ENCODE measurements at regions not wholly inside any gene's neighbourhood (a gene's known extent, or its start where the extent isn't known, plus 50 kb on each side); places are given as distances from the start of the nearest gene placed in this dataset.
"Not testable (repeated sequence)": the region's sequence is repeated elsewhere in the genome, so short reads cannot be mapped to it uniquely, and the experiment has no call there.

DNA sequence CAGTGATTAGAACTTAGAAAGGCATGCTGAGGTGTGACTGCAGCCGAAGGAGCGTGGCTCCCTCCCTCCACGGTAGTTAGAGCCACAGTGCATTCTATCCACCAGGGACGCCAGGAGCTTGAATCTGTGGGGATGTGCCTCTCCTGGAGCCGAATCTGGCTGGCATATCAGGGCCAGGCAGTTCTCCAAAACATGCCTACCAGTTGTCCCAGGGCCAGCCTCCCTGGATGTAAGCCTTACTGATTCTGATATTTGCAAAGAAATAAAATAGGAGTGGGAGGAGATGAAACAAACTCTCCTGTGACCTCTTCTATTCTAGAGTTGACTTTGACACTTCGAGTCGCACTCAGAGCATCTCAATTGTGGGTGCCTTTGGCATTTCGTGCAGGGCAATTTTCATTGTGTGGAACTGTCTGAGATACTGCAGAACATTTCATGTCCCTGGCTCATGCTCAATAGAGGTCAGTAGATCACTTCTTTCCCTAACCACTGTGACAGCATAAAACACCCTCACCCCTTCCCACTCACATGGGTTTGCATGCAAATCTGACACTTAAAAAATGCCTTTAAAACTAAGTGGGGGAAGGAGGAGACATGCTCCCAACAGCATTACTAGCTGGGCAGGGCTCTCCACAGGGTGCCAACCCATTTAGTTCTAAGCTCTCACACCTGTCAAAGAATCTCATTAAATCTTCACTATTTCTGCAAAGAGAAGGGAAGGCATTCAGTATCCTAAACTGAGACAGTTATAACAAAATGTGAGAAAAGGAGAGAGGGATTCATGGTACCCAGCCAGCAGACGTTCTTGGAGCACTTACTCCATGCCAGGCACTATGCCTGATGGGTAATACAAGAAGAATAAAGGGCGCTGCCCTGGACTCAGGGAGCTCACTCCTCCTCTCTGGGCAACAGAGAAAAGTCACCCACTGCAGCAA lies 378.9 kb downstream of the PREX1 start:
- DNase-seq (ENCODE audit: extremely low read depth, low read depth): no peak

DNA sequence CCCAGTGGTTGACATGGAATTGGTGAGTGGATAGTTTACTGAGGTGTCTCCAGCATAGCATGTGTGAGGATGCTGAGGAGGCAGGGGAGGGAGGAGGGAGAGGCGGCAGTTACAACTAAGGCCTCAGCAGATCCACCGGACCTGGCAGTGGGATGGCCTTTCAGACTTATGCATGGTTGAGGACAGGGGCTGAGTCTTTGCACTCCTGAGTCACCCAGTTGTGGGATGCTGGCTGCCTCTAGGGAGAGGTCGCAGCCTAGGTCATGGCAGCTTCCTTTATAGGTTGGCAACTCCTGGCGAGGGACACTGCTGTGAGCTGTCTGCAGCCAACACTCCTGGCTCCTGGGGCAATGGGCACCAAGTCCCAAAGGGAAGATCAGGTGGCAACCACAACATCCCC lies 380.3 kb downstream of the PREX1 start:
- no peak for DNase-seq (ENCODE audit: extremely low read depth, low read depth)

DNA sequence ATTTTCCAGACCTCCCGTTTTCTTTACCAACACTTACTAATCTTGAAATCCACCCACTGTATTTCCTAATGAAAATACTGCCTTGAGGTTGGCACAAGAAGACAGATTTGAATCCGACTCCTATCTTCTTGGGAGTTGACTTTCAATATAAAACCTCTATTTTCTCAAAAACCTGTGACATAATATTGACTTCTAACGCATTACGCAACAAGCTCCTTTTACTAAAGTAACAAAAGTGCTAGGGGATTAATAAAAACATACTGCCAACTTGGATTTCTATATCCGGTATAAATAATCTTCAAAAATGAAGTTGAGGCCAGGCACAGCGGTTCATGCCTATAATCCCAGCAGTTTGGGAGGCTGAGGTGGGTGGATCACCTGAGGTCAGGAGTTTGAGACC lies 382.0 kb downstream of the PREX1 start:
- DNase-seq (ENCODE audit: extremely low read depth, low read depth): no peak

DNA sequence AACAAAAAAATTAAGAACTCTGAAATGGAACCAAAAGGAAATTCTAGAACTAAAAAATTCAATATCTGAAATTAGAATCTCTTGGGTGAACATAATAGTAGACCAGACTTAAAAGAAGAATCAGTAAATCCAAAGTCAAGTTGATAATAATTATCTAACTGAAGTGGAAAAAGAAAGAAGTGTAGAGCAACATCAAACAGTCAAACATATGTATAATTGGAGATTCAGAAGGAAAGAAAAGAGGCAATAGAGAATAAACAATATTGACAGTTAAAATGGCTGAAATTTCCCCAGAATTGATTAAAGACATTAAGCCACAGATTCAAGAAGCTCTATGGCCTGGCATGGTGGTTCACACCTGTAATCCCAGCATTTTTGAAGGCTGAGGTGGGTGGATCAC lies 383.6 kb downstream of the PREX1 start:
- no peak for DNase-seq (ENCODE audit: extremely low read depth, low read depth)

DNA sequence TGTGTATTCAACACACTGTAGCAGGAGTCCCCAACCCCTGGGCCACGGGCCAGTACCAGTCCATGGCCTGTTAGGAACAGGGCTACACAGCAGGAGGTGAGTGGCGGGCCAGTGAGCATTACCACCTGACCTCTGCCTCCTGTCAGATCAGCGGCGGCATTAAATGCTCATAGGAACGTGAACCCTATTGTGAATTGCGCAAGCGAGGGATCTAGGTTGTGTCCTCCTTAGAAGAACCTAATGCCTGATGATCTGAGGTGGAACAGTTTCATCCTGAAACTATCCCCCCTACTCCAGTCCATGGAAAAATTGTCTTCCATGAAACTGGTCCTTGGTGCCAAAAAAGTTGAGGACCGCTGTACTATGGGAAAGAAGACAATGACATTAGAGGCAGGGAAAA lies 386.9 kb downstream of the PREX1 start:
- DNase-seq (ENCODE audit: extremely low read depth, low read depth): no peak

DNA sequence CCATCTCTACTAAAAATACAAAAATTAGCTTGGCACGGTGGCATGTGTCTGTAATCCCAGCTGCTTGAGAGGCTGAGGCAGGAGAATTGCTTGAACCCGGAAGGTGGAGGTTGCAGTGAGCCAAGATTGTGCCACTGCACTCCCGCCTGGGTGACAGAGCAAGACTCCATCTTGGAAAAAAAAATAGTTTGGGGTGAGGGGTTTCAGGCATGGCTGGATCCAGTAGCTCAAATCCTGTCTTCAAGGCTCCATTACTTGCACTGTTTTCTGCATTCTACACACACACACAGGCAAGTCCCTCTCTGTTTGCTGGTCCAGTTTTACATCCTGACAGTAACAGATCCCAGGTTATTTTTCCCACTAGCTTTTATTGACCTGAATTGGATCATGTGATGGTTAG lies 387.5 kb downstream of the PREX1 start:
- DNase-seq (ENCODE audit: extremely low read depth, low read depth): not testable (repeated sequence)

DNA sequence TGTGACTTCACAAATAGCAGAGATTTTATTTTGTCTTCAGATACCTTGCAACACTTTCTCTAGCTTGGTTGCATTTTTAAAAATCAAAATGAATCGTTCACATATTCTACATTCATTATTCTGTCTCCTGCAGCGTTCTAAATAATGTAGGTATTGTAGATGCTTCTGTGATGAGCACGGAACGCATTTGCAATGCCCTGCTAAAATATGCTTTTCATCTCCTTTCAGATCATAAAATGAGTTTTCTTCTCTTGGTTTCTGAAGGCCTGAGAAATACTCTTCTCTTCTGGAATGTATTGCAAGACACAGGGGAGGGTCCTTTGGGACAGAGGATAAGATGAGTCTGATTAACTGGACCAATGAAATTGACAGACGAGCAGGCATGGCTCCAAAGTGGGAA lies 390.7 kb downstream of the PREX1 start:
- no peak for DNase-seq (ENCODE audit: extremely low read depth, low read depth)

DNA sequence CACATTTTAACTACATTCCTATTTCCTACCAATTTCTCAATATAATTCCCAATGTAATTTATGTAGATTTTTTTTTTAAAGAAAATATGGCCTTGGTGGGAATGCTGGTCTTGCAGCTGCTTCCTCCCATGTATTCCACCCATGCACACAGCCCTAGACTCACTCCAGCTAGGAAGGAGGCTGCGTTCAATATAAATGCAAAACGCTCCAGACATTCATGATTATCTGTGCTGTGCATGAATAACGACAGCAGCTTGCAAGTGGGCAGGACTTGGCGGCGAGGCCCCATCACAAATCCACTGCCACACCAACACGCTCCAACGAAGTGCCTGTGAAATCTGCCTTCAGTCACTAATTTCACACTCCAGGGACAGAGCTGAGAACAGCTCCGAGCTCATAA lies 391.2 kb downstream of the PREX1 start:
- DNase-seq (ENCODE audit: extremely low read depth, low read depth): not testable (repeated sequence)

DNA sequence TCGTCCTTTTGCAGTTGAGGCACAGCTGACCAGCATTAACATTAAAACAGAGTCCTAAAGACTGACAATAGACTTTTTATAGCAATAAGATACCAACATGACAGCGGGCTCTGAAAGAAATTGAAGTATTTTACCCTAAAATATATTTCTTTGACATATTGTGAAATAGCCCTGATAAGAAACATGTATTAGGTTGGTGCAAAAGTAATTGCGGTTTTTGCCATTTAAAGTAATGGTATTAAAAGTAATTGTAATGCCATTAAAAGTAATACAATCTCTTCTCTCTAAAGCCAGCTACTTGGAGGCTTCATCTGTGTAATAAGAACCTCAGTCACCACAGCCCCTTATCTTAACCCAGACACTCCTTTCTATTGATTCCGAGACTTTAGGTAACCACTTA lies 394.6 kb downstream of the PREX1 start:
- DNase-seq (ENCODE audit: extremely low read depth, low read depth): no peak

DNA sequence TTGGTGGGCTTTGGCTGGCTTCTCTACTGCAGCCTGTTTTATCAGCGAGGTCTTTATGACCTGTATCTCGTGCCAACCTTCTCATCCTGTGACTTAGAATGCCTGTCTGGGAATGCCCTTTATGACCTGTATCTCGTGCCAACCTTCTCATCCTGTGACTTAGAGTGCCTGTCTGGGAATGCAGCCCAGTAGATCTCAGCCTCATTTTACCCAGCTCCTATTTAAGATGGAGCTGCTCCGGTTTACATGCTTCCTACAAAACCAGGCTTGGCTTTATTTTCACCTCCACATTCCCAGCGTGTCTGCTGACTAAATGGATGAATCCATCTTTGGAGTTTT lies 395.3 kb downstream of the PREX1 start:
- DNase-seq (ENCODE audit: extremely low read depth, low read depth): no peak

DNA sequence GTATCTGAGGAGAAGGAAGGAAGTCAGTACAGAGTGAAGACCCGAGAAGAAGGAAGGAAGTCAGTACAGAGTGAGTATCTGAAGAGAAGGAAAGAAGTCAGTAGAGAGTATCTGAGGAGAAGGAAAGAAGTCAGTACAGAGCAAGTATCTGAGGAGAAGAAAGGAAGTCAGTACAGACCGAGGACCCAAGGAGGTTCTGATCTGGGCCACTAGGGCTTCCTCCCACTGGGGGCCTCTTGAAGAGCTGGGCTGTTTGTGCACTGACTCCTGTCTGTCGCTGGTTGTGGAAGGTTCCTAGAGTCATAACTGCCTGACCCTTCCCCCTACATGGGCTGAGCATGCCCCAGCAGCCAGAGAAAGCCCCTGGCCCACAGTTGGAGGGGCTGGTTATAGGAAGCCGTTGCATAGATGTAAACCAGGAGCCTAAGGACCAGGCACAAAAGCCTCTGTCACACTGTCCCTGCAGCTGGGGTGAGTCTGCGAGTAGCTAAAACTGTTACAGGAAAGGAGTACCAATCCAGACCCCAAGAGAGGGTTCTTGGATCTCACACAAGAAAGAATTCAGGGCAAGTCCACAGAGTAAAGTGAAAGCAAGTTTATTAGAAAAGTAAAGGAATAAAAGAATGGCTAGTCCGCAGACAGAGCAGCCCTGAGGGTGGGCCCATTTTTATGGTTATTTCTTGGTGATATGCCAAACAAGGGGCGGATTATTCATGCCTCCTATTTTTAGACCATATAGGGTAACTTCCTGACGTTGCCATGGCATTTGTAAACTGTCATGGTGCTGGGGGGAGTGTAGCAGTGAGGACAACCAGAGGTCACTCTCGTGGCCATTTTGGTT lies 395.9 kb downstream of the PREX1 start:
- DNase-seq (ENCODE audit: extremely low read depth, low read depth): no peak

DNA sequence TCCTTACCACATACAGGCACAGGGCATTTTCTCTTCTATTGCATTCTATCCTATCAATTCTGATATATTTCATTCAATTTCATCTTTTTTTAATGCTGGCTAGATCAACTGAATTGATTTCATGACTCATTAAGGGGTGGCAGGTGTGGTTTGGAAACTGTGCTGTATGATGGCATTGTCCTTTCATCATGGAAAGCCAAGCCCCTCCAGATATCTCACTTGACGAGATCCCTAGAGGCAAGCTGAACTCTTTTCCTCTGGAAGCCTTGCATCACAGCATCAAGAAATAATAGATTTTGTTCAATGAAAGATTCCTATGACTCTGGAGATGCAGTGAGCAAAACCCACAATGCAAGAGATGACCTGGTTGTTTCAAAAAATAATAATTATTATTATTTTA lies 401.2 kb downstream of the PREX1 start:
- no peak for DNase-seq (ENCODE audit: extremely low read depth, low read depth)

DNA sequence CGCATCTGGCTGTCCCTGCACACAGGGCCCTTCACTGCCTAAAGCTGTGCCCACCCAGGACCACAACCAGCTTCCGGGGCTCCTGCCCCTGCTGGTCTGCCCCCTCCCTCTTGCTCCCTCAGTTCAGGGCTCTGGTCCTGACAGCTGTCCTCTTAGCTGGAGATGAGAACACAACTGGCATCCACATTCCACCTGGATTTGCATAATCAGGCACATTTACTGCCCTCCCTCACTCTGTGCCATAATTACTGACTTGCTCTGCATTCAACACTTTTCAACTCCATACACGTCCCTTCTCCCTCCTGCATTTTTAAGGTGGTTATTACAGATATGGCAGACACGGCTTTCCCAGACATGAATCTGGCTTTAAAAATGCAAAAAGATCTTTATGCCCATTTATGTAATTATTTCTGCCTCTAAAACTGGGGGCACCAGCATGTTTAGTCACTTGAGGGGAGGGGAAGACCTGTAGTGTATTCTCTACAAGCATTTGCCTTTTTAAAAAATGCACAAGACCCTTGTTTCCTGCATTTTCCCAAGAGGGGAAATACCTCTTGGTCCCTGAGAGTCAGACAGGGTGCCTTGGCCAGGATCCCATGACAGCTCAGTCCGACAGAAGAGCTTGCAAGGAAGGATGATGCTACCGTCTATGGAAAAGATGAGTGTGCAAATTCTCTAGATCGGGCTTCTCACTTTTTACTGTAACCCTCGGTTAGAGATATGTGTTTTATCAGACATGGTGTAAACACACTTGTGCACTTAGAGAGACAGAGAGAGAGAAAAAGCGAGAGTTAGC lies 401.8 kb downstream of the PREX1 start:
- DNase-seq (ENCODE audit: extremely low read depth, low read depth): no peak

DNA sequence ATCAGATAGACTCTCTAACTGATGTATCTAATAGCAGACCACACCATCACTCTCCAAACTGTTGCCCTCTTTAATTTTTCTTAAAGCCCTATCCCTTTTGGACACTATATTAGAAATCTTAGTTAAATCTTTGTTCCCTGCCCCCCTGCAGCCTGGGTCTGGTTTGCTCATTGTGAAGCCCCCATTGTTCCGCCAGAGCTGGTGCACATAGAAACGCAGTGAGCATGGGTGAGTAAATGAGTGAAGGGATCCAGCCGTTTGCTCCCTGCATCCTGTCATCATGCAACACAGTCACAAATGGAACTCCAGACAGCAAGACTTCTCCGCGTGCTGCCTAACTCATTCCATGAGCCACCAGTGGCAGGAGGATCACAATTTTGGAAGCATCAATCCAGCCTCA lies 402.5 kb downstream of the PREX1 start:
- no peak for DNase-seq (ENCODE audit: extremely low read depth, low read depth)

DNA sequence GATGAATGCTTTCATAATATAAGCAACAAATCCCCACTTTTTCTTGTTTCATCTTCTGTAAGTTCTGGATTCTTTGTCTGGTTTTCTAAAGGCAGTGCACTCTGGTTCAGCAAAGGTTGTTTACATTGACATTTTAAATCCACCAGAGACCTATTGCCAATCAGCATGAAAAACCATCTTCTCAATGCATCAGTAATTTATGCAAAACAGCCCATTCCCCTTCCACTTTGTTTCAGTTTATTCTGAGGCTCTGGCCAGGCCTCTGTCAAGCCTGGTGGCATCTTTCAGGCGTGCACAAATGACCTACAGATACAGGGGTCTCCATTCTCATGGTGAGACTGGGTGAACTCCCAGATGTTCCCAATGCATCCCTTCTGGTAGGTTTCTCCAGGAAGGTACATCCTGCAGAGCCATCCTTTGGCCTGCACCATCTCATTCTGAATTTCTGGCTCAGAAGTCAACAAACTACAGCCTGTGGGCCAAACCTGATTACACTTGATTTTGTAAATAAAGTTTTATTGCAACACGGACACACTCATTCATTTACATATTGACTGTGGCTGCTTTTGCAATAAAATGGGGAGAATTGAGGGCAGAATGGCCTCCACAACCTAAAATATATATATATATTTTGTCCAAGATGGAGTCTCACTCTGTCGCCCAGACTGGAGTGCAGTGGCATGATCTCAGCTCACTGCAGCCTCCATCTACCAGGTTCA lies 405.4 kb downstream of the PREX1 start:
- no peak for DNase-seq (ENCODE audit: extremely low read depth, low read depth)

DNA sequence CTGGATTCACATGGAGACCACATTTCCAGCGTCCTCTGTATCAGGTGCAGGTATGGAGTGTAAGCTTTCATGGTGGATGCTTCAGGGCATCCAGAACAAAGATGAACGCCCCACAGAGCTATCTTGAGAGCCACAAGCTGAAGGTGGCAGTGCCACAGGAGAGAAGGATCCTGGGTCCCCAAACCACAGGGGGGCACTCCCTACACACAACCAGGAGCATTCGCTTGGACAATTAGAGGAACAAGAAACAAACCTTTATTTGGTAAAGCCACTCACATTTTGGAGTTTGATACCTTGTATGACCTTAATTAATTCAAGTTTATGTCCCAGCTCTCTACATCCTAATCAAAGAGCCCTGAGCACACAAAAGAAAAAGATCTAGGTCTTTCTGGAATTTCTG lies 406.3 kb downstream of the PREX1 start:
- DNase-seq (ENCODE audit: extremely low read depth, low read depth): no peak

DNA sequence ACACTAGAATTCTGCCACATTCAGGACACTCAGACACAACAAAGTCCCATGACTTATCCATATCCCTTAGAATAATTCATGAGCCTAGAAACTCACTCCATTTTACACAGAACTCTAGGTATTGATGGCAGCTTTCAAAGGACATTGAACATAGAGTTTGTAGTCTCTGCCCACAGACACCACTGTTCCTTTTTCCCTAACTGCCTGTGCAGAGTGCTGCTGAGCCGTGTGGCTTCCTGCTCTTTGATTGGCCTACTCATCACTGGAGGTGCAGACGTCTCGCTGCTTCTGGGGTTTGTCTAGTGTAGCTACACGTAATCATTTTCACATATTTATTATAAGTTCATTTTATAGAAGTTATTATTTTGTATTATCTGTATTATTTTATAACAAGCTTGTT lies 407.6 kb downstream of the PREX1 start:
- DNase-seq (ENCODE audit: extremely low read depth, low read depth): no peak

DNA sequence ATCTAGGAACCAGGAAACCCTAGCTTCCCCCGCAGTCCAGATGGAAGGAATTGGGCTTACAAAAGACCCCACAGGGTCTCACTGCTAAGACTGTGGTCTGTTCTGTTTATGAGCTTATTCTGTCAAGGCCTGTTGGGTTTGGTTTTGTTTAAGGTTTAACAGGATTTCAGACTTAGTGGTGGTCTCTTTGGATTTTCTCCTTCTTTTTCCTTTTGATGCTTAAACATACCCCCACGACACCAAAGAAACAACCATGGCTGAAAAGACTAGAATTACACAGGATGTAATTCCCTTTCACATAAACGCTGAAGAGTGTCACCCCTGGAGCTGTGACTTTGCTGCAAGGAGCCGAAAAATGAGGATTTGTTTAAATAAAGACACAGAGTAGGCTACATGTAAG lies 408.6 kb downstream of the PREX1 start:
- no peak for DNase-seq (ENCODE audit: extremely low read depth, low read depth)

DNA sequence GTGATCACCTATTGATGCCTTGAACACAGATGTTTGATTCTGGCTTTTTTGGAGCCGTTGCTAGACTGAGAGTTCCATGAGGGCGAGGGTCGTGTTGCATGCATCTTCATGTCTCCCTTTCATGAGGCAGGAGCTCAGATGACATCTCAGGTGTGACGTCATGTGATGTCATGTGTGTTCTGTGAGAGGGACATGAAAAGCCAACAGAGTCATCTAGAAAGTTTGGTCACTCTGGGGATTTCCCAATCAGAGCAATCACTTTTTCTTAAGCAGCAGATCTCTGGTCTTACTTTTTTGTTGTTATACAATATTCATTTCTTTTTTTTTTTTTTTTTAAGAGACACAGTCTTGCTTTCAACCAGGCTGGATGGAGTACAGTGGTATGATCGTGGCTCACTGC lies 411.8 kb downstream of the PREX1 start:
- DNase-seq (ENCODE audit: extremely low read depth, low read depth): no peak

DNA sequence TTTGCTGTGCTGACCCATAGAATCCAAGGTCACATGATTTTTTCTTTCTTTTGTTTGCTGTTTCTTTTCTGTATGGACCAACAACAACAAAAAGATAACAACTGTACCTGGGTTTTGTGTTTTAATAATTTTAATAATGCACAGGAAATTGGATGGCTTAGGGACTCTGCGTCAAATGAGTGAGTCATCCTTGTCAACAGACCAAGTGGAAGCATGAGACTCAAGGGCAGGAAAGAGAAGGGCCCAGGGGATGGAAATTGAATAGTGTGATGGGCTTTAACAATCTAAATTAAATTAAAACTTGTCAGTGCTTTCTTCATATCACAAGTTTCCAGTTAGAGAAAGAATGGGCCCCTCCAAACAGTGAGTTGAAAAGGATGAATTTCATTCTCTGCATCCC lies 413.0 kb downstream of the PREX1 start:
- DNase-seq (ENCODE audit: extremely low read depth, low read depth): no peak
